Hepatocyte (in vitro differentiated cells): ENCODE measurements at regions not wholly inside any gene's neighbourhood (a gene's known extent, or its start where the extent isn't known, plus 50 kb on each side); places are given as distances from the start of the nearest gene placed in this dataset.

ENCODE experiments used
- EZH2phosphoT487 ChIP-seq: fragments of 200-600 bp; sonication (generic); IDR thresholded peaks from one replicate; pipeline ENCODE4 v1.6.1; 2018; ENCODE audit warnings: antibody characterized with exemption, mild to moderate bottlenecking, low read depth, moderate library complexity; ENCODE audit not compliant: unreplicated experiment, severe bottlenecking
- TF ChIP-seq, protein P1 (sequence below): fragments of 200-600 bp; sonication (generic); IDR thresholded peaks from 2 replicates; pipeline ENCODE4 v1.5.1; 2016; ENCODE audit warnings: antibody characterized with exemption, mild to moderate bottlenecking; ENCODE audit not compliant: poor library complexity

DNA sequence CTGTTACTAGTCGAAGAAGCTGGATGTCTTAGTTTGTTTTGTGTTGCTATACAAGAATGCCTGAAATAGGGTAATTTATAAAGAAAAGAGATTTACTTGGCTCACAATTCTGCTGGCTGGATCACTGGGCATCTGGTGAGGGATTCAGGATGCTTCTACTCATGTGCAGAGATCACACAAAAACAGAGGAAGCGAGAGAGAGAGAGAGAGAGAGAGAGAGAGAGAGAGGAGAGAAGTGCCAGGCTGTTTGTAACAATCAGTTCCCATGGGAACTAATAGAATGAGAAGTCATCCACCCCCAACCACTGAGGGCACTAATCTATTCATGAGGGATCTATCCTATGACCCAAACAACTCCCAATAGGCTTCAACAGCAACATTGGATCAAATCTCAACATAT, 66.2 kb upstream of the FAM9A start:
- TF ChIP-seq, protein P1, sequence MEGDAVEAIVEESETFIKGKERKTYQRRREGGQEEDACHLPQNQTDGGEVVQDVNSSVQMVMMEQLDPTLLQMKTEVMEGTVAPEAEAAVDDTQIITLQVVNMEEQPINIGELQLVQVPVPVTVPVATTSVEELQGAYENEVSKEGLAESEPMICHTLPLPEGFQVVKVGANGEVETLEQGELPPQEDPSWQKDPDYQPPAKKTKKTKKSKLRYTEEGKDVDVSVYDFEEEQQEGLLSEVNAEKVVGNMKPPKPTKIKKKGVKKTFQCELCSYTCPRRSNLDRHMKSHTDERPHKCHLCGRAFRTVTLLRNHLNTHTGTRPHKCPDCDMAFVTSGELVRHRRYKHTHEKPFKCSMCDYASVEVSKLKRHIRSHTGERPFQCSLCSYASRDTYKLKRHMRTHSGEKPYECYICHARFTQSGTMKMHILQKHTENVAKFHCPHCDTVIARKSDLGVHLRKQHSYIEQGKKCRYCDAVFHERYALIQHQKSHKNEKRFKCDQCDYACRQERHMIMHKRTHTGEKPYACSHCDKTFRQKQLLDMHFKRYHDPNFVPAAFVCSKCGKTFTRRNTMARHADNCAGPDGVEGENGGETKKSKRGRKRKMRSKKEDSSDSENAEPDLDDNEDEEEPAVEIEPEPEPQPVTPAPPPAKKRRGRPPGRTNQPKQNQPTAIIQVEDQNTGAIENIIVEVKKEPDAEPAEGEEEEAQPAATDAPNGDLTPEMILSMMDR: no peak
- TF ChIP-seq EZH2phosphoT487: no peak
